Loucy (cell line): ENCODE measurements at regions not wholly inside any gene's neighbourhood (a gene's known extent, or its start where the extent isn't known, plus 50 kb on each side); places are given as distances from the start of the nearest gene placed in this dataset.

Source experiments
- CTCF ChIP-seq: fragments of 200-600 bp; sonication (generic); conservative IDR thresholded peaks from 2 replicates; pipeline ENCODE4 v1.5.1; 2014; ENCODE audit warnings: mild to moderate bottlenecking, antibody characterized with exemption, low read length
- EZH2phosphoT487 ChIP-seq: fragments of 200-600 bp; IDR thresholded peaks from 2 replicates; pipeline ENCODE4 v1.6.1; 2018; ENCODE audit warnings: antibody characterized with exemption, mild to moderate bottlenecking, moderate library complexity, borderline replicate concordance

GRCh38 chr3:115498421-115498820 lies 124.9 kb upstream of the GAP43 start:
- no peak for TF ChIP-seq EZH2phosphoT487
- TF ChIP-seq CTCF = no peak
